Hematopoietic multipotent progenitor cell treated with erythropoietin and hydrocortisone succinate and interleukin-3 and kit ligand, for 8 days (in vitro differentiated cells): ENCODE measurements at regions not wholly inside any gene's neighbourhood (a gene's known extent, or its start where the extent isn't known, plus 50 kb on each side); places are given as distances from the start of the nearest gene placed in this dataset.

Experiments used
- DNase-seq: peaks from one replicate; pipeline ENCODE4 v3.0.0-alpha.2; 2015

DNA sequence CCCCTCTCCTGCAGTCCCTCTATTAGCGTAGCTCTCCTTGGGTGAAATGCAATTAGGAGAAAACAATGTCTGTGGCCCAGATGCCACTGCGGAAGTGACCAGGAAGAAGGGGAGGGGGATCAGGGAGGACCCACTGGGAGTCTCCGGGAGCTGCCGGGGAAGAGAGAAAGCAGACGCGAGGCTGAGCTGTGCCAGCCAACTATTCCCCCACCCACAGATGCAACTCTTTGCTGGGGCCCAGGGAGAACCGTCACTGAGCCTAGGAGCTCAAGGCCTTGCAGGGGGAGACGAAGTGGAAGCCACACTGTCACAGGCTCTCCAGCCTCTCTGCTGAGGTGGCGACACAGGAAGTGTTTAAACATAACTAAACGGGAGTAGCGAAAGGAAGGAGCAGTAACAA lies 149.2 kb downstream of the BCOR start:
- DNase-seq, result no peak

DNA sequence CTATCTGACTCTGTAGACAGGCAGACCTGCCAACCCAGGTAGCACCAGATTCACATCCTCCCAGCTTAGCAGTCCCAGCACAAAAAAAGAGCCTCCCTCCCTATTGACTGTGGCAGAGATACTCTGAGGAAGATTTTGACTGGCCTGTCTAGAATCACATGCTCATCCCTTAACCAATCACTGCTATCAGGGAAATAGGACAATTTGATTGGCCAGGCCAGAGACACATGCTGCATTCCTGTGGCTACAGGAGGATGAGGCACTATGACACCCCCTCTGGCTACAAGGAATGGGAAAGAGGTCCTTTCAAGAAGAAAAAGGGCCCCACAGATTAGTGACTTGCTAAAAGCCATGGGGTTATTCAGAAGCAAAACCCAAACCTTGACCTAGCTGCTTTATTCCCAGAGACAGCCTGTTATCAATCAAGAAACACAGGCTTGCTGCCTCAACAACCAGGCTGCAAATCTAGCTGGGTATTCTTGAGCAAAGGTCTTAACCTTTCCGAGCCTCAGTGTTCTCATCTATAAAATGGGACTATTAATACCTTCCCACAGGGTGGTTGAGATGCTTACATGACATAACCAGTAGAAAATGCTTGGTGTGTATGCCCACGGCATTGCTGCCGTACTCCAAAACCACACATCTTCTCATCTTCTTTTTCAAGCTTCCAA lies 147.6 kb downstream of the BCOR start:
- no peak for DNase-seq

DNA sequence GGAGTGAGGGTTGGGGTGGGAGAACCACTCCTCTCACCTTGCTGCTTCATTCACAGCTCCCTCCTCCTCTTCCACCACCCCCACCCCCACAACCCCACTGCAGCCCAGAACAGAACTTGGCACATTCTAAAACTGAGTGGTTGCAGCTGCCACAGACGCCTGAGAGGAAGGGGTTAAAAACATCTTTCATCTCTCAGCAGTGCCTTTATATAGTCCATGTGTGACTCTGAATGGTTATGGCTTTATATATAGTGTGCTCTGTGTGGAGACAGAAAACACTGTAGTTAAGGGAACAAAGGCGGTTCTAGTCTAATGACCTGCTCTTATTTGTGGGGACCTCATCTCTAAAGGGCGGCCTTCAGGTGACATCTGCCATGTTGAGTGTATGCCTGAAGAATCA lies 144.8 kb downstream of the BCOR start:
- DNase-seq, result no peak

GRCh38 chrX:39953879-39954278 lies 143.9 kb downstream of the BCOR start:
- no peak for DNase-seq

- DNase-seq, result no peak
Observed at GRCh38 chrX:39954851-39955250, 142.9 kb downstream of the BCOR start.

DNA sequence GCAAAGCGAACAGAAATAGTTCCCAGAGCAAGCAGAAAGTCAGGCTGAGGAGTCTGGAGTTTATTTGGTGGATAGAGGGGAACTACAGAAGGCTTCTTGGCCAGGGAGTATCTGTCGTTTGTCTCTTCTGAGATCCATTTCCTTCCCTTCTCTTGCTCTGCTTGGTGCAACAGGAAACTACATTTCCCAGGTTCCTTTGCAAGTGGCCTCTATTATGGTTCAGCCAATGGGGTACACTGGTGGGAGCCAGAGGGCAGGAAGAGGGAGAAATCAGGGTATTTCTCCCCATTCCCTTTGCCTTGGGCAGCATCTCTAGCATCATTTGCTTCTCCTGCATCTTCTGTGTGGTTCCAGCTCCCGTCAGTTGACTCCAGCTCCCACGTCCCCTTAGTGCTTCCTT lies 142.1 kb downstream of the BCOR start:
- DNase-seq, result no peak

- DNase-seq, result no peak
Observed at GRCh38 chrX:39956803-39957394, 140.9 kb downstream of the BCOR start.

- no peak for DNase-seq
Observed at GRCh38 chrX:39957816-39958566, 139.8 kb downstream of the BCOR start.

DNA sequence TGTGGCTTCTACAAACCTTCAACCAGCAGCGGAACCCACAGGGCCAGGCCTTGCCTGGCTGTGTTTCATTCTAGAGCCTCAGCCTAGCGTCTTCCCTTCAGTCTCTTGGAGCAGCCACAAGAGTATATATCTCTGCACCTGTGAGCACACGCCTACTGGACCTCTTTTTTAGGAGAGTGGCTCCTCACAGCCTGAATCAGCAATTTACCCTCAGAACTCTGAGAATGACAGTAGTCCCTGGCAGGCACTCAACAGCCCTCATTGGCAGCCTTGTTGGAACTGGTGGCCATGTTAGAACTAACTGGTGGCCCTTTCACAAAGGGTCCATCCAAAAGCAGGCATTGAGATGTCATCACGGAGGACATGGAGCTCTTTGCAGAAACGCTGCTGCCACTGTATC lies 138.9 kb downstream of the BCOR start:
- DNase-seq, result no peak

- DNase-seq, result no peak
Observed at GRCh38 chrX:39960219-39960618, 137.5 kb downstream of the BCOR start.

GRCh38 chrX:39961441-39961840 lies 136.3 kb downstream of the BCOR start:
- no peak for DNase-seq

GRCh38 chrX:39965051-39965573 lies 132.6 kb downstream of the BCOR start:
- no peak for DNase-seq

GRCh38 chrX:39966176-39966575 lies 131.6 kb downstream of the BCOR start:
- no peak for DNase-seq

- no peak for DNase-seq
Observed at GRCh38 chrX:39967348-39967747, 130.4 kb downstream of the BCOR start.

GRCh38 chrX:39969099-39969818 lies 128.5 kb downstream of the BCOR start:
- no peak for DNase-seq

GRCh38 chrX:39969819-39970504 lies 127.8 kb downstream of the BCOR start:
- no peak for DNase-seq

GRCh38 chrX:39971760-39972159 lies 126.0 kb downstream of the BCOR start:
- no peak for DNase-seq

GRCh38 chrX:39972340-39972739 lies 125.4 kb downstream of the BCOR start:
- no peak for DNase-seq

GRCh38 chrX:39973810-39974209 lies 123.9 kb downstream of the BCOR start:
- no peak for DNase-seq

- DNase-seq, result no peak
Observed at GRCh38 chrX:39974270-39974669, 123.5 kb downstream of the BCOR start.

DNA sequence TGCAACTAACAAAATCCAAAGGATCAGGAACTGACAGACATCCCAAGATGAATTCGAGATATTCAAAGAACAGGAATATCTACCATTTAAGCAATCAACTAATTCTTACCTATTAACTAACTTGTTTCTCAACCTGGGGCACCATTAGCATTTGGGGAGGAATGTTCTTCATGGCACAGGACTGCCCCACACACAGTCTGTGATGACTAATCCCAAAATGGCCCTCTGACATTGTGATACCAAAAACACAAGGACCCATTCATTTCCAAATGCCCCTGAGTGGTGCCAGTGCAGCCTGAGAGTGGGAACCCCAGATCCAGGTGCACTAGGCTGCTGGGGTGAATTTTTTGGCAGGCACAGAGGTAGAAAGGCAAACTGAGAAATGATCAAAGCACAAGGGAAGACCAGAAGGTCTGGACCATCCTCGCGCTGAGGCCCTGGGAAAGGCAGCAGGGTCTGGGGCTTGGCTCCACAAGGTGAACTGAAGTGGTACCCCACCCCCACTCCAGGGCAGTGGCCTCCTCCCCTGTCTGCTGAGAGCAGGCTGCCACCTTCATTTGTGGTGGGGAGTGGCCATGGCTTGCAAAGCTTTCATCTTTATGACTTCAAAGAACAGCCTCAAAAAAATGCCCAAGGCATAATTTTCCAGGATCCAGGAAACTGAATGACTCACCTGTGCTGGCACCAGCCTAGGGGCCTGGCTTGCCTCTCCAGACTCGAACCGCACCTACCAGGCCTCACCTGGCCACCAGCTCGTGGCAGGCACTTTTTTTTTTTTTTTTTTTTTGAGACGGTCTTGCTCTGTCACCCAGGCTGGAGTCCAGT lies 122.4 kb downstream of the BCOR start:
- DNase-seq, result no peak

DNA sequence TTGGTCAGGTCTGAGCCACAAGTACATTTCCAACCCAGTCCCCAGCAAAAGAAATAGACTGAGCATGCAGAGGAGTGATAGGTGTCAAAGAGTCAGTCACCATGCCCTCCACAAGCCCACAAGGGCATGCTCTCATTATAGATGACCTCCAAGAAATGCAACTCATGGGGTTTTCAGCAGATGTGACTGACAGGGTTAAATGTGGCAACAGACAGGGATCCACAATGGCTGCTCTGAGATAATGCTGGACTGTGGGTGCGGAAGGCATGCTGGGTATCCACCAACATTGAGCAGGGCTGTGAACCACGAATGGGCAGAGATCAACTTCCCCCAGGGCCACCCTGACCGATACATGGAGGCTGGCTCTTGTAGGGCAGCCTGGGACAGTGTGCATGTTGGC lies 115.8 kb downstream of the BCOR start:
- DNase-seq, result no peak
